Inflammatory macrophage treated with lipopolysaccharide for 4 hours (primary cell): ENCODE measurements at regions not wholly inside any gene's neighbourhood (a gene's known extent, or its start where the extent isn't known, plus 50 kb on each side); places are given as distances from the start of the nearest gene placed in this dataset.

ENCODE experiments used
- DNase-seq: peaks from one replicate; pipeline ENCODE4 v3.0.0-alpha.2; 2020

DNA sequence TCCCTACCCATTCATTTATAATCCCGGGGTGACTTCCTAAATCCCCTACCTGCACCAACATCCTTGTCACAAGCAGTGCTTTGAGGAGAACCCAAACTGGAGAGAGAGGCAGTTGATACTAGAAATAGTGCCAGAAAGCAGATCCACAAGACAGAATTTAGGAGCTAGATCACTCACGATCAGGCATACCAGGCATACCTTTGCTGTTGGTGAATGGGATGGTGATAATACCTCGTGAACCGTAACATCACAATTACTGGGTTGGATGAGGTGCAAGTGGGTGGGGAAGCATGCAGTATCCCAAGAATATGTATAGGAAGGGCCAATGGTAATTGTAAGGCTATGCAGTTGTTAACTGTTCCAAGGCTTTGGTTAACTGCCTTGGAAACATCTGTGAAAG, 129.3 kb downstream of the TMA16 start:
- no peak for DNase-seq

DNA sequence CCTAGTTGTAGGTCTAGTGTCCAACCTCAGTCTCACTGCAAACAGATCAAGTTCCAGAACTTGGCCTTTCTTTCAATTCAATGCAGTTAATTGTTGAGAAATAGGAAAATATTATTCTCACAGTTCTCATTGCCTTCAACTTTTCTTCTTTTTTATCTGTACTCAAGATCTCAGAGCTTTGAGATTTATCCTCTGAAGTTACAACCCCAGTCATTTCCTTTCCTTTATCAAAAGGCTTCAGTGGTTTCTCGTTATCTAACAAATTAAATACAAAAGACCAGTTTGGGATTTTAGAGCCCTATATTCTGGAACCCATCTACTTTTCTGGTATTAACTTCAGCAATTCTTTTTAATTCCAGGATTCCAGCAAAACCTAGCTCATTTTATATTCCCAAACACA, 130.2 kb downstream of the TMA16 start:
- DNase-seq: no peak

DNA sequence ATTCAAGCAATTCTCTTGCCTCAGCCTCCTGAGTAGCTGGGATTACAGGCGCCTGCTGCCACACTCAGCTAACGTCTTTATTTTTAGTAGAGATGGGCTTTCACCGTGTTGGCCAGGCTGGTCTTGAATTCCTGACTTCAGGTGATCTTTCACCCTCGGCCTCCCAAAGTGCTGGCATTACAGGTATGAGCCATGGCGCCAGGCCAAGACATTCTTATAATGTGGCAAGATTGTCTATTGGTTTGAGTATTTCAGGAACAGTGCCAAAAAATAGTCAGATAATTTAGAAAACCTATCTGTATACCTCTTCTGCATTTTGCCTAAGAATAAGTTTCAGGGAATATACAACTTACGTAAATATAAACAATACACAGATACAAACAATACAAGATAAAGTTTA, 136.8 kb downstream of the TMA16 start:
- no peak for DNase-seq

DNA sequence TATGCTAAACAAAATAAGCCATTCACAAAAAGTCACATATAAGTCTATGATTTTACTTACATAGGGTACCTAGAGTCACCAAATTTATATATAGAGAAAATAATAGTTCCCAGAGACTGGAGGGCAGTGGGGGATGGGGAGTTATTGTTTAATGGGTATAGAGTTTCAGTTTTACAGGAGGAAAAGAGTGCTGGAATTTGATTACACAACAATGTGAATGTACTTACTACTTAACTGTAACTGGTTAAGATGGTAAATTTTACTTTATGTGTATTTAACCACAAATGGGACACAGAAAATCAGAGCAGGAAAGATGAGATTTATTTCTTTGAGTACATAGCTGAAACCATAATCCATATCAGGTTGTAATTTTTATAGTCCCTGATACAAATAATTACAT, 144.4 kb downstream of the TMA16 start:
- no peak for DNase-seq

DNA sequence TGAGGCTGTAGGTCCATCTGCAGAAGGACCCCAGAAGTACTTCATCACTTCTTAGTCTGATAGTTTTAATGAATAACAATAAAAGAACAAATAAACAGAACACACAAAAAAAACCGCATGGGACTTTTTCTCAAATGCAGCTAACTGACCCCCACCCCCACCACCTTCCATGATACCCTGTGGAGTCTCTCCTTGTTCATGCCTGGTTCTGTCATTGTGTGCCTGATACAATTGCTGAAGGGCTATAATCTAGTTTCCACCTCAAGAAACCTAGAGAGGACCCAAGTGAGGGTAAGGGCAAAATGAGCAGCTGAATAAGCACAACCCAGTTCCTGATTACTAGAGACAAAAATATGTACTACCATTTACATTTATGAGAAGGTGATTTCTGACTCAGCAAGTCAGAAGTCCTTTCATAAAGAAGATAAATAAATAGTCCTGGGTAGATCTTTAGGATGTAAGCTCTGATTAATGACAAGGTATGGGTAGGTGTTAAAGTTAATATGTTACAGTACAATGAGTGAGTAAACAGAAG, 155.1 kb downstream of the TMA16 start:
- DNase-seq: no peak

DNA sequence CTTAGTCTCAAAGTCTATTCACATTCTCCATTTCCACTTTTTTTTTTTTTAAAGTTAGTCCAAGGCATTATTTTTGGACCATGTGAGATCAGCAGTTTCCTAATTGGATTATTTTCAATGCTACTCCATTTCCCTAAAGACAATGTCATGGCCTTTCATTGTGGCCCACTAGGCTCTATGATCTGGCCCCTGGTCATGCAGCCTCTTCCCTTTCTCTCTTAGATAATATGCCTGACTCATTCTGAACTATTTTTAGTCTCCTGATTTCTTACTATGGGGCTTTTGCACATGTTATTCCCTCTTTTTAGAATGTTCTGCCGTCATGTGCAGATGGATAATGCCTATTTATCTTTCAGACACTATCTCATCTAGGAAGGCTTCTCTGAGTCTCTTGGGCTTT, 157.3 kb downstream of the TMA16 start:
- DNase-seq: peak; percentile 84

DNA sequence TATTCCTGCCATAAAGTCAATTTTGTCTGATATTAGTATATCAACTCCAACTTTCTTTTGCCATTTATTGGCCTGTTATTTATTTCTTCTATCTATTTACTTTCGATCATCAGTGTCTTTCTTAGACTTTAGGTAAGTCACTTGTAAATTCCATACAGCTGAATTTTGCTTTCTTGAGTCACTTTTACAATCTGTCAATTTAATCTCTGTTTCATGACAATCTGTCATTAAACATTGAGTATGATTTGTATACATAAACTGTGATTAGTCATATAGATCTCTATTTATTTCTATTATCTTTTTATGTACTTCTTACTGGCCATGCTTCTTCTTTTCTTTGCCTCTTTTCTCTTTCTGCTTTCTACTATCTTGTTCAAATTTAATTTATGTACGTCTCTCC, 160.1 kb downstream of the TMA16 start:
- DNase-seq: no peak

DNA sequence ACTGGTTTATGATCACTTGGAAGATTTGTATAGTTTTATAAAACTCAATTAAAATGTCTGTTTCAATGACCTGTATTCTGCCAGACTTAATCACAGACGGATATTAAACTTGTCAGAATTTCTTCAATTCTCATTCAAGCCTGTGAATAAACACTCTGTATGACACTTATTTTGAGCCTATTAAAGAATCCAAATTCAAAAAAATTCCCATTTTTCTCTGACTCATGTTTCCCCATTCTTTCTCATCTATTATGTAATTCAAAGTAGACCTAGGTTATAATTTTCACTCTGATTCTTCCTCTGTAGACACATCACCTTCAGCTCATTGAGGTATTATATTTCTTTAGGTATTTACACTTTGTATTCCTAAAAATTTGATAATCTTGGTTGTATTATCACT, 166.1 kb downstream of the TMA16 start:
- peak; percentile 32 for DNase-seq

DNA sequence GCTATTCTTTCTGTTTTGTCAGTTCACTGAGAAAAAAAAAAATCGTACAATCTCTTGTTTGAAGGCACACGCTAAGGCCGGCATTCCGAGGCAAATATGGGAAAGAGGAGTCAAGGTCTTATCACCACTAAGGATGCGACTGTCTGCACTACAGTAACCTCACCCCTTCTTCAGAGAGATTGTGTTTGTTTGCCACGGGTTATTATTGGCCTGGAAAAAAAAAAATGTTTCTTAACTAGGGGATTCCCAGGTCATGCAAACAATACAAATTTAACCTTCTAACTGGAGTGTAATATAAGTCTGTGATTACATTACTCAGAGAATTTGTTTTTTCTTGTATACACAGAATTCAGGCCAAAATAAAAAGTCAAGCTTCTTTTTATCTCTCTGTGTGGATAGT, 168.3 kb downstream of the TMA16 start:
- DNase-seq: peak; percentile 78

DNA sequence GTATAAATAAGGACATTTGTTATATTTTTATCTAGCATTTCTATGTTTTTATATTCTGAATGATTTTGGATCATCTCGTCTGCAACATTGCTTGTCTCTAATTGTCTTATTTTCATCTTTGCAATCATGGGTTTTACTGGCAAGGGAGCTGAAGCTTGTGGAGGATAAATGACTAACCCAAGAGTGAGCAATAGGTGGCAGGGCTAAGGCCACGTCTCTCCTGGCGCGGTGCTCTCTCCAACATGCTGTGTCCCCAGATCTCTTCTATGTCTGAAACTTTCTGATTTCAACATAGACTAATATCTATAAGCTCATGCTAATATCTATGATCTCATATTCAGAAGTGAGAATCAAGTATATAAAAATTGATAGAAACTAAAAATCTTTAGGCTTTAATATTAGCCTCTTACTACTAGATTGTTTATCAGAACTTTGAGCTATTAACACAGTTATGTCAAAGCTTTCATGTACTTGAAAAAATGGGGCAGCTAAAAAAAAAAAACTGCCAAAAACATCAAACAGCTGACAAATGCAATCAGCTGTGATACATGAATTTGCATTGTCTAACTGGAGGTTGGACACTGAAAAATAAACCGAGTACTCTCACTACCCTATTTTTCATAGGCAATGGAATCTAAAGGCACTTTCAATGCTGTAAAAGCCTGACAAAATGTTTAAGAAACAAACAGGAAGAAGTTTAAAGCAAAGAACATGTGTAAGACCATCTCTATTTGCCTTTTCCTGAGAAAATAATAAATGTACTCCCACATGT, 169.2 kb downstream of the TMA16 start:
- peak; percentile 89 for DNase-seq

DNA sequence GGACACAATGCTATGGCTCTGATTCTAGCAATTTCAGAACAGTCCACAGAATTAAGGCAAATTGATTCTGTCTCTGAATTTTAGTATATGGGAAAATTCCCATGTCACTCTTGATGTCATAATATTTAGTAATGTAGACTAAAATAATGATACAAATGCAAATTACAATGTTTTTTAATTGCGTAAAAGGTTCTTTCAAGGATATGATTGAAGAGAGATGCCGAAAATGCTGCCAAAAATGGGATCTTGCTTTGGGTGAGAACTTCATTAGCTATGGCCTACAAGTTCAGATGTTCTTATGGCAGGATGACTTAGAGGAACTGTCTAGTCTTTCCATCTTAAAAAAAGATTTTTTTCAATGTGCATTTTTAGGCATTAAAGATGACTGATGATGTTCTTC, 170.6 kb downstream of the TMA16 start:
- DNase-seq: peak; percentile 51

DNA sequence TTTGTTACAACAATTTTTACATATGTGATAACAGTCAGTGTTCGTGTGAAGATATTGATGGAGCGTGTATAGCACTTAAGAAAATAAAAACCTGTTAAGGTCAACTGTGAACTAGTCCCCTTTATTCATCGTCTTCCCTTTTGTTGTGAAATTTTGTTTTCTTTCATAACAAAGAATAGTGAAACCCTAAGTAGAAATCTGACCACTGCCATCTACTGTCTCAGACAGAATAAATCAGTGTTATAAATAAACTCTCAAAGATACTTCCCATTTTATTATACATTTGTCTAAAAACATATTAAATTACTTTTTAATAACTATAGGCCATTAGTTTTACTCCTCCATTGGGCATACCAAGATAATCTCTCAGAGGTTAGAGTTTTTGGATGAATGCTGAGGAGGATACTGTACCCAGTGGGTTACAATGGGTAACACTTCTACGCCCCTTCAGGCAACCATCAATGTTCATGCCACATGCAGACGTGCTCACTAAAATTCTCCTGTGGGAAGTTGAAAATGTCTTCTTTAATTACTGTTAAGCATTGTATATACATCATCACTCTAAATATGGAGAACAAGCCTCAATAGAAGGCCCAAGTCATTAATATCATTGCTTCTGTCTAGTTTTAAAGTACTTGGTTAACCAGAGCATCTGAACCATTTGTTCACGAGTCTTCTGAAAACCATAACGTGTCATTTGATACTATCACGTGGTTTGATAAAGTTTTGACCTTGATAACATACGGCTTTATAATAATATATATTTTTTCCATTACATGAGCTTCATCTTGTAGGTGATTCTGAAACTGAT, 171.2 kb downstream of the TMA16 start:
- peak; percentile 91 for DNase-seq

DNA sequence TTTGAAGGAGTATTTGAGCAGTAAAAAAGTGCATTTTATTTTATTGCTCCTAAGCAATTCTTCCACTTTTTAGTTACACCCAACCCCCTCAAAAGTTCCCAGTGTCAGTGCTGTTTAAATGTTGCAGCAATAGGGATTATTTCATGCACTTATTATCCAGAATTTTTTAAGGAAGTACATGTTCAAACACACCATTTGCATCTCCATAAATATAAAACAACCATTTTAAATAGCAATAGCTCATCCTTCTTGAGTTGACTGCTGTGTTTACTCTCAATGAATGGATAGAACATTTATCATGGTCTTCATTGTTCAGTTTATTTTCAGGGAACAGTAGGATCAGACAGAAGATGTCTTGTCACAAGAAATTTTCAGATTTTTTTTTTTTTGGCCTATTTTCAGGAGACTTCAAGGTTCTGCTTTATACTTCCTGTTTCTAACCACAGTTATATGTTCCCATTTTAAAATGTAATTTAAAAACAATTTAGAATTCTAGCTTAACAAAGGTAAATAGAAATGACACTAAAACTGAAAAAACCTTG, 171.9 kb downstream of the TMA16 start:
- DNase-seq: peak; percentile 75

DNA sequence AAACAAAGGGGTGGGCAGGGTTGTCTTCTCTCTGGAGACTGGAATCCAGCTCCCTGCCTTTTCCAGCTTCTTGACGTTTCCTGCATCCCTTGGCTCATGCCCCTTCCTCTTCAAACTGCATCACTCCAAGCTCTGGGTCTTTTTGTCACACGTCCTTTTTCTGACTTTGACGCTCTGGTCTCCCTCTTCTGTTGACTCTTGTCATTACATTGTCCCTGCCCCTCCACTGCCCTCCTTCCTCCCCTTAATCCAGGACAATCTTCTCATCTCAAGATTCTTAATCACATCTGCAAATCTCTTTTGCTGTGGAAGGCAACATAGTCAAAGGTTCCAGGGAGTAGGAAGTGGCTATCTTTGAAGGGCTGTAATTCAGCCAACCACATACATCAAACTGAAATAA, 178.3 kb downstream of the TMA16 start:
- no peak for DNase-seq

DNA sequence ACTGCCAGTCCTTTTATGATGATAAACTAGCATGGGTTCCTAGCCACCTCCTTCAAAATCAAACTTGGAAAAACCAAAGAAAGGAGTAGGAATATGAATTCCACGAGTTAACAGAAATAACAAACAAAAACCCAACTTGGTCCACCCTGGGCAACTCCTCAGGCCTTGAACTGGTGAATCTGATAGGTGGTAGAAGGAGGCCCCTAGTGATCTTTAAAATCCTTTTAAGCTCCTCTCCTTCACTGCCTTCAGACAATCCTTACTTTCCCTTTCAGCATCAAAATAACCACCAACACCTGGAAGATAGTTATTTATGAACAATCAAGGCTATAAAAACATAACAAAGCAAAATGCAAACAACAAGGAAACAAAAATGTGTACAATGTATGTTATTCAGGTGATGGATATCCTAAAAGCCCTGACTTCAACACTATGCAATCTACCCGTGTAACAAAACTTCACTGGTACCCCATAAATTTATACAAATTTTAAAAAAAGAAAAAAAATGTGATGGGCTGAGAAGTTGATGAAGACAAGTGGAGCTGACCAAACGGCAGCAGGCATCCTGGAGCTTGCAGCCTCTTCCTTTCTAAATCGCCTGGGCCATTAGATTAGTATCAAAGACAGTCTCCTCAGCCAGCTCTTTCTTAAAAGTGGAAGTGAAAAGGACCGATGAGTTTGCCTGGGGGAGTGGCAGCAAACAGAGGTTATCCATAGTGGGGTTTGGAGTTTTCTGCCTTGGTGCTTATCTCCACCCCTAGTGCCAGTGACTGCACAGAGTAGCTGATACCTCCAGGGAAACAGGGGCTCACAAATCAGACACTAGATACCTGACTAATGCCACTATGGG, 179.6 kb downstream of the TMA16 start:
- DNase-seq: peak; percentile 60

DNA sequence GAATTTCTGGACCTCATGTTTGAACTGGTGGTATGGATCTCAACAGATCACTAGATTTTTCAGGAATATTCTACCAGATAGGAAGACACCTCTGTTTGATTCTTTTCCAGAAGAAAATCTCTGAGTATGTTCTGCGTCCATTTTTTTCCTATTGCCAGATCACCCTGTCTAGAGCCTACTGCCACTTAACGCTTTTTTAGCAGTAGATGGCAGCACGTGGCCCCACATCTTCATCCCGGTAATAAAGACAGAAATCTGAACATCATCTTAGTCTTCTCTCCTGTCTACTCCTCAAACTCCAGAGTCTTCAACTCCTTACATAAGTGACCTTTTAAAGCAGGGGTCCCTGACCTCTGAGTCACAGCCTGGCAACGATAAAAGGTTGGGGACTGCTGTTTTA, 184.7 kb downstream of the TMA16 start:
- DNase-seq: no peak

DNA sequence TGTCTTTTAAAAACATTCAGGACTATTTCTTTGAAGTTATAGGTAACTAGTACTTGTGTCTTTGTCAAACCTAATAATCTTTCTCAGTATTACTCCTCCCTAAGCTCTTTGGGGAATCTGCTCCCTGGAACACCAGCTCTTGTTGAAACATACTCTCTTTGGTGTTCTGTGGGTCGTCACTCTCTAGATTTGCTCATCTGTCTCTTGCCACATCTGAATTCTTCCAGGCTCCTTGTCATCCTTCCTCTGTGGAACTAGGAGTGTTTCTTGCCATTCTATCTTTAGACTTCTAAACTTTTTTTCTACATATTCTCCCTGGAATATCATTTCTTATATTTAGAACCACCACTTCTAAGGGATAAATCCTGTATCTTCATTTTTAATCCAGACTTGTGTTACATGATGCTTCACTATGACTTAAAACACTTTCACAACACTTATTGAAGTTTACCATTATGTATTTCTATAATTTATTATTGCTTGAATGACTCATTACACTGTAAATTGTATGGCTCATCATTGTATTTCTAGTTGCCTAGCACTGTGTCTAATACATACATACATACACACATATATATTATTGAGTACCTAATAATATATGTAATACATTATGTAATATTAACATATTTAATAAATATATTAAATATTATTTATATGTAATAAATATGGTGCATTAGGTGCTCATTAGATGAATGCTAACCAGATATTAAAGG, 186.1 kb downstream of the TMA16 start:
- DNase-seq: peak; percentile 59

DNA sequence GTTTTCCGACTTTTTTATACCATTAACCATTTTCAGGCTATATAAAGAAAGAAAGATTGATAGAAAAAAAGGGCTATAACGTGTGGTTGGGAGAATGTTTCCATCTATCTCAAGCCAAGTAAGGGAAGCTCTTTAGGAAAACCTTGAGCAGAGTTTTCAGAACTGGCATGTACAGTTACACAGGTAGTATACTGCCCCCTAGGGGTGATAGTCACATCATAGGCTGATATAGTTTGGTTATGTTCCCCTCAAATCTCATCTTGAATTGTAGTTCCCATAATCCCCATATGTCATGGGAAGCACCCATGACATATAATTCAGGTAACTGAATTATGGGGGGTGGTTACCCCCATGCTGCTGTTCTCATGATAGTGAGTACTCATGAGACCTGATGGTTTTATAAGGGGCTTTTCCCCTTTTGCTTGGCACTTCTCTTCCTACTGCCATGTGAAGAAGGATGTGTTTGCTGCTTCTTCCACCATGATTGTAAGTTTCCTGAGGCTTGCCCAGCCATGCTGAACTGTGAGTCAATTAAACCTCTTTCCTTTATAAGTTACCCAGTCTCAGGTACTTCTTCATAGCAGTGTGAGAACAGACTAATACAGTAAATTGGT, 186.8 kb downstream of the TMA16 start:
- DNase-seq: peak; percentile 83

DNA sequence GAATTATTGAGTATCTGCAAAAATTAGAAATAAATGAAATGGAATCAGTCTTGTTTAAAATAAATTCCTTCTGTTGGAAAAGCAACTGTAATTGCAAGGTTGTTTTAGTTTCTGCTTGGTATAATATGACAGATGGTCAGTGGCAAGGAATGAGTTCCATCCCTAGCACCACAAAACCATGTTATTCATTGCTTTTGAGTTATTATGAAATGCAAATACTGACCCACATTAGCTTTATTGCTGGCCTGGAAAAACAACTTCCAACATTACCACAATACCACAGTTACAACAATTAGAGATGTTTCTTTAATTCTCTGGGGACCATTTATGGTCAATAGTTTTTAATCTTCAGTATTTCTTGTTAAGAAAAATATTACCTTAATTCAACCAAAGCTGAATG, 194.4 kb downstream of the TMA16 start:
- no peak for DNase-seq

DNA sequence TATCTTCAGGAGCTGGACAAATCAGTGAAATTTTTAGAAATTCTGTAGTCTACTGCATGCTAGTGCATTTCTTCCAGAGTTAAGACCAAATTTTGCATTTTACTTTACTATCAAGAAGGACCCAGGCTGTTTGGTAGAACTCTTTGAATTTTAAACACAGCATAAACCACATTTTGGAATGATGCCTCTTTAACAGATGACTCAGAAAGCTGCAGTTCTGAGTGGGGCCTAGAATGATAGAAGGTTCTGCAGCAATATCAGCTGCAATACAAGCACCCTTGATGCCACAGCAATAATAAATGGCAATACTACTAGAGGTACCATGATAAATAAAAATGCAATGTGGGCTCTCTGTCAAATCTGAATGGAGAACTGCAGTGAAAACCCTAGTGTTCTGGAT, 198.7 kb downstream of the TMA16 start:
- DNase-seq: no peak

DNA sequence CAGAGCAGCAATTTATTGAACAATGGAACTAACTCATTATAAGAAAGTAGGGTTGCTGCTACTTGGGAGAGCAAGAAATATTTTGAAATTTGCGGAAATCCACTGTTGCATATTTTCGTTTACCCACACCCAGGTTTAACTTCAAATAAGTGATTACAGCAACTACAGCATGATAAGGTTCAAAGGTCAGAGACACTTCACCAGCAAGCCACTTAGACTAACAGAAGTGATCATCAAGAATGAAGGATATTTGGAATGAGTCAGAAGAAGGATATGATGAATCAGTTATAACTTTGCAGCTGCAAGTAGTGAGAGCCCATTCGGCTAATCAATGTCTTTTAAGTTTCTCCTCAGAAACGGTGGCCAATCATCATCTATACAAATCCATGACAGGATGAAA, 199.3 kb downstream of the TMA16 start:
- DNase-seq: no peak

DNA sequence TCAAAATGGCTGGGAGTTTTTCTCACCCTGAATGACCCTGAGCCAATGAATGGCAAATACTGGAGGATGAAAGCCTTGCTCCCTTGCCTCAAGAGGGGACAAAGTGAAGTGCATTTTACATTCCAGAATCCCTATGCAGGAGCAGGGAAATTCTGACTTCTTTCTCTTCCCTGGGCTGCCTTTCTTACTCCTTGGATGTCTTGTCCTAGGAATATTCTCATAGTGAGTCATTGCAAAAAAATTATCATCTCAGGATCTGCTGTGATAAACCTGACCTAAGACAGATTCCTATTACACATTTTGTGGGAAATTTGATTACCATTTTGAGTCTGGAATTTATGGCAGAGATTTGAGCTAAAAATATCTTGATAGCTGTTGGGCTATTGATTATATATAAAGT, 199.9 kb downstream of the TMA16 start:
- no peak for DNase-seq
